K562 (cell line): ENCODE measurements at regions not wholly inside any gene's neighbourhood (a gene's known extent, or its start where the extent isn't known, plus 50 kb on each side); places are given as distances from the start of the nearest gene placed in this dataset.

Source experiments
- ATAC-seq: fragments of 200-7000 bp; cut with Tn5 transposase; 3 replicates; pipeline ENCODE4 v1.9.1; 2020; ENCODE audit warnings: moderate library complexity
- BruUV-seq: library from RNA; stranded (reverse); fragments of 400-500 nt; replicated peaks from 2 replicates; lab custom pipeline; 2021; lab: Mats Ljungman, UMichigan
- CTCF ChIA-PET: fragments of 300-600 bp; formaldehyde crosslinking; extraction: SDS; loops from one replicate; lab custom pipeline; 2021; ENCODE audit warnings: low intra/inter-chr PET ratio; lab: Yijun Ruan, JAX
- POLR2A ChIA-PET: fragments of 300-600, 350-650 bp; sonication (Branson Sonifier 250); formaldehyde crosslinking; extraction: SDS; loops from one replicate; lab custom pipeline; 2021; ENCODE audit warnings: antibody characterized with exemption, inconsistent platforms; lab: Yijun Ruan, JAX
- DNase-seq, 4 experiments: peaks; one replicate each; pipeline versions ENCODE4 v3.0.0 to v3.0.0-alpha.2; 2011 to 2018; ENCODE audit warnings: low spot score in 3 of 4, mixed read lengths in 3 of 4; ENCODE audit errors: extremely low read depth in 1 of 4
- FAIRE-seq: peaks from 2 replicates; lab custom pipeline; 2011; peaks lifted over from hg19 to GRCh38; lab: Jason Lieb, UNC
- H2AFZ ChIP-seq: 2 replicates; pipeline ENCODE4 v1.6.0; 2011; ENCODE audit warnings: low read depth, low read length, control low read depth, inconsistent platforms
- H3K27ac ChIP-seq: fragments of 200-600 bp; 3 replicates; pipeline ENCODE4 v1.8.0; 2011; ENCODE audit warnings: low read depth, mild to moderate bottlenecking, control low read depth, inconsistent platforms, low read length, moderate library complexity, mixed read lengths; ENCODE audit errors: extremely low read depth
- H3K27me3 ChIP-seq, 2 experiments: fragments of 300-600 bp in 1 of 2; 2 replicates in 1 of 2; 3 replicates in 1 of 2; pipeline versions ENCODE4 v1.6.0 to v1.8.0; 2011; ENCODE audit warnings: inconsistent platforms in 2 of 2, low read length in 2 of 2, mild to moderate bottlenecking in 1 of 2, mixed read lengths in 1 of 2, moderate library complexity in 1 of 2; ENCODE audit not compliant: control insufficient read depth in 2 of 2, insufficient read depth in 2 of 2
- H3K36me3 ChIP-seq: fragments of 300-600 bp; 3 replicates; pipeline ENCODE4 v1.8.0; 2011; ENCODE audit warnings: mild to moderate bottlenecking, low read length, inconsistent platforms; ENCODE audit not compliant: control insufficient read depth, insufficient read depth
- H3K4me1 ChIP-seq, 2 experiments: fragments of 200-600 bp in 1 of 2; replicated peaks in 1 of 2; 2 replicates in 1 of 2; 3 replicates in 1 of 2; pipeline versions ENCODE4 v1.5.1 to v1.8.0; 2011; ENCODE audit warnings: inconsistent platforms in 2 of 2, low read length in 2 of 2, mild to moderate bottlenecking in 1 of 2, mixed read lengths in 1 of 2, moderate library complexity in 1 of 2; ENCODE audit not compliant: control insufficient read depth in 2 of 2, insufficient read depth in 2 of 2
- H3K4me2 ChIP-seq: 2 replicates; pipeline ENCODE4 v1.6.1; 2011; ENCODE audit warnings: low read length, control low read depth, inconsistent platforms, mixed read lengths; ENCODE audit not compliant: insufficient read depth
- H3K4me3 ChIP-seq: fragments of 200-600 bp; sonication (generic), shearing (Covaris generic); 2 replicates; pipeline ENCODE4 v1.5.1; 2016; ENCODE audit warnings: control low read depth, inconsistent platforms
- H3K79me2 ChIP-seq: fragments of 200-600 bp; 3 replicates; pipeline ENCODE4 v1.8.0; 2011; ENCODE audit warnings: low read length, inconsistent platforms; ENCODE audit not compliant: control insufficient read depth, insufficient read depth
- H3K9ac ChIP-seq, 2 experiments: 2 replicates each; pipeline versions ENCODE4 v1.6.0 to v1.6.1; 2011; ENCODE audit warnings: low read depth in 2 of 2, low read length in 2 of 2, control low read depth in 1 of 2, inconsistent platforms in 1 of 2, mild to moderate bottlenecking in 1 of 2, mixed read lengths in 1 of 2; ENCODE audit not compliant: insufficient read depth in 1 of 2
- H3K9me1 ChIP-seq: one replicate; pipeline ENCODE4 v1.6.0; 2011; ENCODE audit warnings: inconsistent platforms, mild to moderate bottlenecking, low read length, moderate library complexity; ENCODE audit not compliant: control insufficient read depth, insufficient read depth
- H3K9me3 ChIP-seq: replicated peaks from 2 replicates; pipeline ENCODE4 v1.5.1; 2011; ENCODE audit warnings: low read depth, low read length, inconsistent platforms; ENCODE audit not compliant: control insufficient read depth, insufficient read depth
- H4K20me1 ChIP-seq: replicated peaks from 2 replicates; pipeline ENCODE4 v1.6.1; 2011; ENCODE audit warnings: low read length, inconsistent platforms, mixed read lengths; ENCODE audit not compliant: control insufficient read depth, insufficient read depth
- ASH1L ChIP-seq: fragments of 450-650 bp; IDR thresholded peaks from 2 replicates; pipeline ENCODE4 v1.6.1; 2018; ENCODE audit warnings: borderline replicate concordance, mild to moderate bottlenecking, low read depth; ENCODE audit not compliant: partially characterized antibody
- EWSR1 ChIP-seq: fragments of 450-650 bp; IDR thresholded peaks from 2 replicates; pipeline ENCODE4 v1.6.1; 2018; ENCODE audit warnings: borderline replicate concordance, mild to moderate bottlenecking, low read depth, moderate library complexity; ENCODE audit not compliant: partially characterized antibody
- FOXP4 ChIP-seq: sonication (generic); formaldehyde crosslinking; IDR thresholded peaks from 2 replicates; pipeline ENCODE4 v1.8.0; 2022; ENCODE audit warnings: mild to moderate bottlenecking, missing genetic modification reagents, borderline replicate concordance
- HNRNPL ChIP-seq: fragments of 200-400 bp; formaldehyde crosslinking; IDR thresholded peaks from 2 replicates; pipeline ENCODE4 v1.6.1; 2017; ENCODE audit warnings: low read depth, mild to moderate bottlenecking, low read length
- MYBL2 ChIP-seq, 2 experiments: fragments of 450-650 bp in 1 of 2; sonication (generic) in 1 of 2; formaldehyde crosslinking in 1 of 2; IDR thresholded peaks; 2 replicates each; pipeline versions ENCODE4 v1.6.1 to v1.8.1; 2017 to 2022; ENCODE audit warnings: borderline replicate concordance in 1 of 2, inconsistent platforms in 1 of 2, low read depth in 1 of 2, mild to moderate bottlenecking in 1 of 2, missing genetic modification reagents in 1 of 2, moderate library complexity in 1 of 2
- RAD21 ChIP-seq, 2 experiments: fragments of 250-450 bp in 1 of 2; fragments of 450-650 bp in 1 of 2; sonication (Bioruptor Pico) in 1 of 2; formaldehyde crosslinking in 1 of 2; IDR thresholded peaks in 1 of 2; conservative IDR thresholded peaks in 1 of 2; 2 replicates each; pipeline versions ENCODE4 v1.4.0 to v1.8.0; 2020 to 2022; ENCODE audit warnings: mild to moderate bottlenecking in 2 of 2, moderate library complexity in 1 of 2
- RNF2 ChIP-seq: sonication (generic); IDR thresholded peaks from 2 replicates; pipeline ENCODE4 v1.6.1; 2016
- SAFB2 ChIP-seq: fragments of 200-400 bp; formaldehyde crosslinking; IDR thresholded peaks from 2 replicates; pipeline ENCODE4 v1.6.1; 2018; ENCODE audit warnings: borderline replicate concordance, low read length, low read depth, moderate library complexity; ENCODE audit not compliant: severe bottlenecking
- SP2 ChIP-seq: IDR thresholded peaks from 2 replicates; pipeline ENCODE4 v1.6.1; 2011; ENCODE audit warnings: mild to moderate bottlenecking, low read depth, low read length, moderate library complexity; ENCODE audit not compliant: poor library complexity, severe bottlenecking; ENCODE audit errors: extremely low read depth
- TOE1 ChIP-seq, 2 experiments: fragments of 450-650 bp in 1 of 2; sonication (generic) in 1 of 2; formaldehyde crosslinking in 1 of 2; IDR thresholded peaks; 2 replicates each; pipeline versions ENCODE4 v1.7.1 to v1.8.0; 2016 to 2022; ENCODE audit warnings: borderline replicate concordance in 2 of 2, mild to moderate bottlenecking in 2 of 2, antibody characterized with exemption in 1 of 2, inconsistent platforms in 1 of 2, low read depth in 1 of 2, missing genetic modification reagents in 1 of 2, moderate library complexity in 1 of 2
- ZNF197 ChIP-seq: fragments of 200-800 bp; sonication (Bioruptor generic); IDR thresholded peaks from 2 replicates; pipeline ENCODE4 v1.6.1; 2016; ENCODE audit warnings: low read depth, missing genetic modification characterization, missing compliant biosample characterization
- in situ Hi-C: fragments of 300-500 bp; cut with MboI; formaldehyde crosslinking; loops from 4 replicates; pipeline ENCODE4 v1.15.0; 2018; ENCODE audit warnings: inconsistent platforms, mixed read lengths
- intact Hi-C: fragments of 100-400 bp; cut with micrococcal nuclease; formaldehyde crosslinking; loops from 2 replicates; pipeline ENCODE4 v1.14.2; 2022
- TF ChIP-seq, protein P1 (sequence below): fragments of 250-450 bp; sonication (Bioruptor Pico); IDR thresholded peaks from 2 replicates; pipeline ENCODE4 v1.6.1; 2021; ENCODE audit warnings: mild to moderate bottlenecking

GRCh38 chr9:108617676-108618075 lies 238.1 kb downstream of the ACTL7B start:
- no peak overlapping the region for H2AFZ ChIP-seq

More at GRCh38 chr9:108617676-108618075, 238.1 kb downstream of the ACTL7B start:
- no peaks in the 10 kb centered on the region for H3K27me3 ChIP-seq
- no peaks in the 10 kb centered on the region for H3K9me3 ChIP-seq
- in situ Hi-C loops (no loop called here), intact Hi-C loops (no loop called here)
- no peaks in the 10 kb centered on the region for H4K20me1 ChIP-seq
- no peak for DNase-seq
- no peaks in the 10 kb centered on the region for H3K4me1 ChIP-seq
- no peak overlapping the region for H3K27ac ChIP-seq
- POLR2A ChIA-PET, result no interaction called here
- no peaks in the 10 kb centered on the region for H3K79me2 ChIP-seq
- no peak overlapping the region for H3K9ac ChIP-seq
- ATAC-seq, result no peak
- no peak overlapping the region for H3K4me2 ChIP-seq
- FAIRE-seq, result no peak
- CTCF ChIA-PET, result no interaction called here
- no peaks in the 10 kb centered on the region for H3K9me1 ChIP-seq
- no TSS peak for BruUV-seq
- H3K4me3 ChIP-seq, result no peak overlapping the region
- H3K36me3 ChIP-seq, result no peaks in the 10 kb centered on the region
- TF ChIP-seq FOXP4 (CRISPR knock-in tag), result no peak
- TF ChIP-seq SP2, result no peak
- TF ChIP-seq ZNF197 (CRISPR knock-in tag), result no peak
- TF ChIP-seq, protein P1, sequence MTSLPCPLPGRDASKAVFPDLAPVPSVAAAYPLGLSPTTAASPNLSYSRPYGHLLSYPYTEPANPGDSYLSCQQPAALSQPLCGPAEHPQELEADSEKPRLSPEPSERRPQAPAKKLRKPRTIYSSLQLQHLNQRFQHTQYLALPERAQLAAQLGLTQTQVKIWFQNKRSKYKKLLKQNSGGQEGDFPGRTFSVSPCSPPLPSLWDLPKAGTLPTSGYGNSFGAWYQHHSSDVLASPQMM (CRISPR knock-in tag), result no peak
- TF ChIP-seq ASH1L, result no peak
- TF ChIP-seq HNRNPL, result no peak
- TF ChIP-seq RAD21 (CRISPR knock-in tag; conservative IDR thresholded peaks at IDR 0.05 in 1 of 2, IDR thresholded peaks at IDR 0.05 in 1 of 2), result no peak
- no peak for TF ChIP-seq SAFB2
- TF ChIP-seq RNF2, result no peak
- no peak for TF ChIP-seq EWSR1
- no peak for TF ChIP-seq TOE1 (IDR thresholded peaks at IDR 0.05; ENCODE audit: borderline replicate concordance)
- no peak for TF ChIP-seq TOE1 (CRISPR knock-in tag; IDR thresholded peaks at IDR 0.05; ENCODE audit: borderline replicate concordance, low read depth)
- TF ChIP-seq MYBL2 (IDR thresholded peaks at IDR 0.05; ENCODE audit: low read depth), result no peak
- TF ChIP-seq MYBL2 (CRISPR knock-in tag; IDR thresholded peaks at IDR 0.05; ENCODE audit: borderline replicate concordance), result no peak
